ENCODE measurements at regions not wholly inside any gene's neighbourhood (a gene's known extent, or its start where the extent isn't known, plus 50 kb on each side); places are given as distances from the start of the nearest gene placed in this dataset.

DNA sequence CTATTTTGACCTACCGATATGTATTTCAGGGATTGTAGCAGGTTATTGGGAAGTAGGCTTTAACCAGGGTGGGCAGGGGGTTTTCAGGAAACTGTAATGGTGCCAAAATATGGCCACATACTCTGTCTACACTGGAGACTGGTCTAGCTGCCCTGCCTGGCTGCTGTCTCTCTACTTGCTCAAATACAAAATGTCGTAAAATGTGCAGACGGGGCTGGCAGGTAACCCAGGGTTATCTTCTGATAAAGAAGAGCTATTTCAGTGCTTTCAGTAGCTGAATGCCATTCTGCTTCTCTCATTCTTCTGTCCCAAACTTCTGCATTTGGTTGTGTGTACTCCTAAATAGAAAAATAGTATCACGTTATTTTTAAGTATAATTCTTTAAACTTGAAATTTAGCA, 616.2 kb downstream of the EPM2A start:
- Histone ChIP-seq H3K4me3 (ENCODE audit: low read depth in 1 of 3, low read length in 3 of 3) (no peak overlapping the region), H3K27ac (ENCODE audit: low read depth in 1 of 2, low read length in 2 of 2) (no peak overlapping the region), H3K27me3 (ENCODE audit: control insufficient read depth in 4 of 4, insufficient read depth in 4 of 4, low read length in 3 of 4) (no peaks in the 10 kb centered on the region), H3K4me1 (ENCODE audit: control insufficient read depth in 4 of 4, insufficient read depth in 4 of 4, low read length in 3 of 4) (peaks cover 3 to 22% (median 18%) of the 10 kb centered on the region in 4 donors), H3K36me3 (ENCODE audit: control insufficient read depth in 4 of 4, insufficient read depth in 3 of 4, low read depth in 1 of 4, low read length in 3 of 4) (no peaks in the 10 kb centered on the region), H3K9ac (ENCODE audit: low read depth in 1 of 2, low read length in 2 of 2) (no peak overlapping the region), H3K9me3 (ENCODE audit: control insufficient read depth in 4 of 4, low read length in 3 of 4) (peaks cover 0 to 1% (median 0%) of the 10 kb centered on the region in 4 donors)
- peak in 1 of 2 donors; percentile 24 for TF ChIP-seq RXRA (IDR thresholded peaks at IDR 0.05)
- no peak for TF ChIP-seq HNF4G (IDR thresholded peaks at IDR 0.05)
- peak in 1 of 2 donors; percentile 32 for TF ChIP-seq RAD21 (IDR thresholded peaks at IDR 0.05)
- peak; percentile 18 to 24 for TF ChIP-seq HNF4A (conservative IDR thresholded peaks at IDR 0.05)
- peak; percentile 47 for TF ChIP-seq YY1 (IDR thresholded peaks at IDR 0.05)
- 57% methylated on average over 4 of the region's 4 CpGs for WGBS
- DNase-seq (ENCODE audit: low spot score): no peak

DNA sequence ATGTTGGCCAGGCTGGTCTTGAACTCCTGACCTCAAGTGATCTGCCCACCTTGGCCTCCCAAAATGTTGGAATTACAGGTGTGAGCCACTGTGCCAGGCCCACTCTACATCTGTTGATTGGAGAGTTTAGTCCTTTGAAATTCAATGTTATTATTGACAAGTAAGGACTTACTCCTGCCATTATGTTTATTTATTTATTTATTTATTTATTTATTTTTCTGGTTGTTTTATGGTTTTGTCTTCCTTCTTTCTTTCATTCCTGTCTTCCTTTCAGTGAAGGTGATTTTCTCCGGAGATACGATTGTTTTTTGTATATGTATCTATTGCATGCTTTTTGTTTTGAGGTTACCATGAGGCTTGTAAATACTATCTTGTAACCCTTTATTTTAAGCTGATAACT, 602.6 kb downstream of the EPM2A start:
- H3K4me1 ChIP-seq (ENCODE audit: control insufficient read depth in 4 of 4, insufficient read depth in 4 of 4, low read length in 3 of 4): peaks cover 0 to 2% (median 0%) of the 10 kb centered on the region in 4 donors
- H3K9me3 ChIP-seq (ENCODE audit: control insufficient read depth in 4 of 4, low read length in 3 of 4): no peaks in the 10 kb centered on the region
- H3K27me3 ChIP-seq (ENCODE audit: control insufficient read depth in 4 of 4, insufficient read depth in 4 of 4, low read length in 3 of 4): no peaks in the 10 kb centered on the region
- no peak overlapping the region for H3K9ac ChIP-seq (ENCODE audit: low read depth in 1 of 2, low read length in 2 of 2)
- no peak overlapping the region for H3K27ac ChIP-seq (ENCODE audit: low read depth in 1 of 2, low read length in 2 of 2)
- TF ChIP-seq ZBTB33 (IDR thresholded peaks at IDR 0.05): no peak
- TF ChIP-seq NR2F2 (IDR thresholded peaks at IDR 0.05): no peak
- no peak for TF ChIP-seq EGR1 (IDR thresholded peaks at IDR 0.05; ENCODE audit: low read depth in 2 of 2)
- TF ChIP-seq, protein P1, sequence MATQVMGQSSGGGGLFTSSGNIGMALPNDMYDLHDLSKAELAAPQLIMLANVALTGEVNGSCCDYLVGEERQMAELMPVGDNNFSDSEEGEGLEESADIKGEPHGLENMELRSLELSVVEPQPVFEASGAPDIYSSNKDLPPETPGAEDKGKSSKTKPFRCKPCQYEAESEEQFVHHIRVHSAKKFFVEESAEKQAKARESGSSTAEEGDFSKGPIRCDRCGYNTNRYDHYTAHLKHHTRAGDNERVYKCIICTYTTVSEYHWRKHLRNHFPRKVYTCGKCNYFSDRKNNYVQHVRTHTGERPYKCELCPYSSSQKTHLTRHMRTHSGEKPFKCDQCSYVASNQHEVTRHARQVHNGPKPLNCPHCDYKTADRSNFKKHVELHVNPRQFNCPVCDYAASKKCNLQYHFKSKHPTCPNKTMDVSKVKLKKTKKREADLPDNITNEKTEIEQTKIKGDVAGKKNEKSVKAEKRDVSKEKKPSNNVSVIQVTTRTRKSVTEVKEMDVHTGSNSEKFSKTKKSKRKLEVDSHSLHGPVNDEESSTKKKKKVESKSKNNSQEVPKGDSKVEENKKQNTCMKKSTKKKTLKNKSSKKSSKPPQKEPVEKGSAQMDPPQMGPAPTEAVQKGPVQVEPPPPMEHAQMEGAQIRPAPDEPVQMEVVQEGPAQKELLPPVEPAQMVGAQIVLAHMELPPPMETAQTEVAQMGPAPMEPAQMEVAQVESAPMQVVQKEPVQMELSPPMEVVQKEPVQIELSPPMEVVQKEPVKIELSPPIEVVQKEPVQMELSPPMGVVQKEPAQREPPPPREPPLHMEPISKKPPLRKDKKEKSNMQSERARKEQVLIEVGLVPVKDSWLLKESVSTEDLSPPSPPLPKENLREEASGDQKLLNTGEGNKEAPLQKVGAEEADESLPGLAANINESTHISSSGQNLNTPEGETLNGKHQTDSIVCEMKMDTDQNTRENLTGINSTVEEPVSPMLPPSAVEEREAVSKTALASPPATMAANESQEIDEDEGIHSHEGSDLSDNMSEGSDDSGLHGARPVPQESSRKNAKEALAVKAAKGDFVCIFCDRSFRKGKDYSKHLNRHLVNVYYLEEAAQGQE (IDR thresholded peaks at IDR 0.05): no peak
- no peak for TF ChIP-seq HNF4A (conservative IDR thresholded peaks at IDR 0.05)
- no peaks in the 10 kb centered on the region for H3K36me3 ChIP-seq (ENCODE audit: control insufficient read depth in 4 of 4, insufficient read depth in 3 of 4, low read depth in 1 of 4, low read length in 3 of 4)
- no peak overlapping the region for H3K4me3 ChIP-seq (ENCODE audit: low read depth in 1 of 3, low read length in 3 of 3)
- no peak for DNase-seq (ENCODE audit: low spot score)
- WGBS: 100% methylated on average over 2 of the region's 2 CpGs

GRCh38 chr6:145135702-145136101, 599.6 kb downstream of the EPM2A start:
- H3K9me3 ChIP-seq (ENCODE audit: control insufficient read depth in 4 of 4, low read length in 3 of 4): no peaks in the 10 kb centered on the region
- H3K27ac ChIP-seq (ENCODE audit: low read depth in 1 of 2, low read length in 2 of 2): no peak overlapping the region
- no peak overlapping the region for H3K9ac ChIP-seq (ENCODE audit: low read depth in 1 of 2, low read length in 2 of 2)
- WGBS: 89% methylated on average over 6 of the region's 6 CpGs
- TF ChIP-seq ATF3 (IDR thresholded peaks at IDR 0.05) (no peak), JUND (IDR thresholded peaks at IDR 0.05) (no peak)
- no peak overlapping the region for H3K4me3 ChIP-seq (ENCODE audit: low read depth in 1 of 3, low read length in 3 of 3)
- H3K36me3 ChIP-seq (ENCODE audit: control insufficient read depth in 4 of 4, insufficient read depth in 3 of 4, low read depth in 1 of 4, low read length in 3 of 4): no peaks in the 10 kb centered on the region
- no peak for DNase-seq (ENCODE audit: low spot score)
- H3K27me3 ChIP-seq (ENCODE audit: control insufficient read depth in 4 of 4, insufficient read depth in 4 of 4, low read length in 3 of 4): no peaks in the 10 kb centered on the region
- peaks cover 0 to 6% (median 4%) of the 10 kb centered on the region in 4 donors for H3K4me1 ChIP-seq (ENCODE audit: control insufficient read depth in 4 of 4, insufficient read depth in 4 of 4, low read length in 3 of 4)

Data from liver (tissue), 7 donors.